ENCODE measurements at regions not wholly inside any gene's neighbourhood (a gene's known extent, or its start where the extent isn't known, plus 50 kb on each side); places are given as distances from the start of the nearest gene placed in this dataset.
"Not testable (repeated sequence)": the region's sequence is repeated elsewhere in the genome, so short reads cannot be mapped to it uniquely, and the experiment has no call there.

GRCh38 chr15:38112406-38112805, 140.2 kb upstream of the SPRED1 start:
- H3K27ac ChIP-seq = no peak overlapping the region
- no peak for TF ChIP-seq CTCF (IDR thresholded peaks at IDR 0.05)
- no peaks in the 10 kb centered on the region for H3K36me3 ChIP-seq
- no peaks in the 10 kb centered on the region for H3K27me3 ChIP-seq
- no peak overlapping the region for H3K4me3 ChIP-seq (ENCODE audit: low read depth in 1 of 2, low read length in 1 of 2)
- no peaks in the 10 kb centered on the region for H3K9me3 ChIP-seq
- no peaks in the 10 kb centered on the region for H3K4me1 ChIP-seq (ENCODE audit: control insufficient read depth in 1 of 2, insufficient read depth in 1 of 2, low read depth in 1 of 2, low read length in 1 of 2)

GRCh38 chr15:38115121-38115520, 137.5 kb upstream of the SPRED1 start:
- H3K36me3 ChIP-seq = no peaks in the 10 kb centered on the region
- no peak for TF ChIP-seq CTCF (IDR thresholded peaks at IDR 0.05)
- H3K4me3 ChIP-seq (ENCODE audit: low read depth in 1 of 2, low read length in 1 of 2) = no peak overlapping the region
- no peaks in the 10 kb centered on the region for H3K27me3 ChIP-seq
- H3K9me3 ChIP-seq = no peaks in the 10 kb centered on the region
- H3K4me1 ChIP-seq (ENCODE audit: control insufficient read depth in 1 of 2, insufficient read depth in 1 of 2, low read depth in 1 of 2, low read length in 1 of 2) = no peaks in the 10 kb centered on the region
- H3K27ac ChIP-seq = no peak overlapping the region

GRCh38 chr15:38117781-38118180, 134.9 kb upstream of the SPRED1 start:
- no peak overlapping the region for H3K4me3 ChIP-seq (ENCODE audit: low read depth in 1 of 2, low read length in 1 of 2)
- H3K9me3 ChIP-seq = no peaks in the 10 kb centered on the region

GRCh38 chr15:38119865-38120264, 132.8 kb upstream of the SPRED1 start:
- not testable (repeated sequence) for H3K4me3 ChIP-seq (ENCODE audit: low read depth in 1 of 2, low read length in 1 of 2); H3K36me3 ChIP-seq; H3K9me3 ChIP-seq; H3K27ac ChIP-seq; H3K27me3 ChIP-seq; H3K4me1 ChIP-seq (ENCODE audit: control insufficient read depth in 1 of 2, insufficient read depth in 1 of 2, low read depth in 1 of 2, low read length in 1 of 2)

More at GRCh38 chr15:38117781-38118180, 134.9 kb upstream of the SPRED1 start:
- TF ChIP-seq CTCF (IDR thresholded peaks at IDR 0.05) = no peak
- Histone ChIP-seq H3K27ac (no peak overlapping the region), H3K36me3 (no peaks in the 10 kb centered on the region), H3K27me3 (no peaks in the 10 kb centered on the region), H3K4me1 (ENCODE audit: control insufficient read depth in 1 of 2, insufficient read depth in 1 of 2, low read depth in 1 of 2, low read length in 1 of 2) (no peaks in the 10 kb centered on the region)

GRCh38 chr15:38127306-38127771, 125.3 kb upstream of the SPRED1 start:
- Histone ChIP-seq H3K4me1 (ENCODE audit: control insufficient read depth in 1 of 2, insufficient read depth in 1 of 2, low read depth in 1 of 2, low read length in 1 of 2) (peaks cover 0 to 10% of the 10 kb centered on the region in 2 experiments), H3K4me3 (ENCODE audit: low read depth in 1 of 2, low read length in 1 of 2) (no peak overlapping the region), H3K27me3 (peaks cover 36% of the 10 kb centered on the region), H3K27ac (no peak overlapping the region), H3K36me3 (no peaks in the 10 kb centered on the region), H3K9me3 (no peaks in the 10 kb centered on the region)
- TF ChIP-seq CTCF (IDR thresholded peaks at IDR 0.05) = no peak

GRCh38 chr15:38128341-38128781, 124.3 kb upstream of the SPRED1 start:
- H3K27ac ChIP-seq = no peak overlapping the region
- peaks cover 40% of the 10 kb centered on the region for H3K27me3 ChIP-seq
- H3K36me3 ChIP-seq = no peaks in the 10 kb centered on the region
- peaks cover 0 to 10% of the 10 kb centered on the region in 2 experiments for H3K4me1 ChIP-seq (ENCODE audit: control insufficient read depth in 1 of 2, insufficient read depth in 1 of 2, low read depth in 1 of 2, low read length in 1 of 2)
- no peaks in the 10 kb centered on the region for H3K9me3 ChIP-seq
- H3K4me3 ChIP-seq (ENCODE audit: low read depth in 1 of 2, low read length in 1 of 2) = no peak overlapping the region
- no peak for TF ChIP-seq CTCF (IDR thresholded peaks at IDR 0.05)

Data from neutrophil (primary cell).